Stomach smooth muscle (tissue), 2 donors: ENCODE measurements at regions not wholly inside any gene's neighbourhood (a gene's known extent, or its start where the extent isn't known, plus 50 kb on each side); places are given as distances from the start of the nearest gene placed in this dataset.
"Not testable (repeated sequence)": the region's sequence is repeated elsewhere in the genome, so short reads cannot be mapped to it uniquely, and the experiment has no call there.

ENCODE experiments used
- H3K27ac ChIP-seq: one replicate; pipeline ENCODE4 v1.7.0; 2013; ENCODE audit warnings: mild to moderate bottlenecking, low read length, inconsistent platforms
- H3K27me3 ChIP-seq, 2 donors: one replicate each; pipeline ENCODE4 v1.7.0; 2013; ENCODE audit warnings: low read length in 2 of 2; ENCODE audit not compliant: insufficient read depth in 2 of 2, control insufficient read depth in 1 of 2
- H3K36me3 ChIP-seq, 2 donors: one replicate each; pipeline ENCODE4 v1.7.0; 2013; ENCODE audit warnings: low read length in 2 of 2; ENCODE audit not compliant: control insufficient read depth in 2 of 2, insufficient read depth in 2 of 2
- H3K4me1 ChIP-seq: one replicate; pipeline ENCODE4 v1.7.0; 2013; ENCODE audit warnings: low read length; ENCODE audit not compliant: control insufficient read depth, insufficient read depth
- H3K4me3 ChIP-seq, 2 donors: one replicate each; pipeline ENCODE4 v1.7.0; 2013; ENCODE audit warnings: low read length in 2 of 2
- H3K9ac ChIP-seq, 2 donors: one replicate each; pipeline ENCODE4 v1.7.0; 2013; ENCODE audit warnings: low read length in 2 of 2, mild to moderate bottlenecking in 1 of 2
- H3K9me3 ChIP-seq, 2 donors: one replicate each; pipeline ENCODE4 v1.7.0; 2013; ENCODE audit warnings: low read length in 2 of 2; ENCODE audit not compliant: control insufficient read depth in 2 of 2
- donor health status: healthy.
- donor health status: Pancreatic carcinoma.

- not testable (repeated sequence) for H3K27me3 ChIP-seq, H3K4me3 ChIP-seq, H3K9me3 ChIP-seq, H3K27ac ChIP-seq, H3K4me1 ChIP-seq, H3K9ac ChIP-seq, H3K36me3 ChIP-seq
Observed at GRCh38 chr7:65285241-65285640, 88.4 kb upstream of the ZNF92 start.

GRCh38 chr7:65279795-65280194 is 93.9 kb upstream of the ZNF92 start:
- Histone ChIP-seq H3K27me3 (no peaks in the 10 kb centered on the region), H3K4me3 (no peak overlapping the region), H3K27ac (no peak overlapping the region), H3K4me1 (no peaks in the 10 kb centered on the region), H3K36me3 (no peaks in the 10 kb centered on the region), H3K9me3 (peaks cover 0 to 2% of the 10 kb centered on the region in 2 donors), H3K9ac (no peak overlapping the region)

- Histone ChIP-seq H3K36me3 (no peaks in the 10 kb centered on the region), H3K4me1 (no peaks in the 10 kb centered on the region), H3K9me3 (peaks cover 0 to 3% of the 10 kb centered on the region in 2 donors), H3K9ac (no peak overlapping the region), H3K27me3 (peaks cover 0 to 5% of the 10 kb centered on the region in 2 donors), H3K27ac (no peak overlapping the region), H3K4me3 (no peak overlapping the region)
Observed at GRCh38 chr7:65276822-65277221, 96.8 kb upstream of the ZNF92 start.

- H3K9me3 ChIP-seq, H3K36me3 ChIP-seq, H3K4me3 ChIP-seq, H3K4me1 ChIP-seq, H3K27ac ChIP-seq, H3K9ac ChIP-seq: not testable (repeated sequence)
- peaks cover 9 to 32% of the 10 kb centered on the region in 2 donors for H3K27me3 ChIP-seq
Observed at GRCh38 chr7:65271502-65271901, 102.2 kb upstream of the ZNF92 start.

GRCh38 chr7:65269150-65269856 is 104.4 kb upstream of the ZNF92 start:
- no peak overlapping the region for H3K9ac ChIP-seq
- no peaks in the 10 kb centered on the region for H3K4me1 ChIP-seq
- H3K27ac ChIP-seq = no peak overlapping the region
- H3K4me3 ChIP-seq = peak overlapping the region; percentile 56 to 60
- H3K27me3 ChIP-seq = peaks cover 9 to 32% of the 10 kb centered on the region in 2 donors
- H3K9me3 ChIP-seq = no peaks in the 10 kb centered on the region
- H3K36me3 ChIP-seq = no peaks in the 10 kb centered on the region

GRCh38 chr7:65268782-65269149 is 104.9 kb upstream of the ZNF92 start:
- H3K9me3 ChIP-seq = no peaks in the 10 kb centered on the region
- no peak overlapping the region for H3K9ac ChIP-seq
- H3K36me3 ChIP-seq = no peaks in the 10 kb centered on the region
- peaks cover 9 to 32% of the 10 kb centered on the region in 2 donors for H3K27me3 ChIP-seq
- no peak overlapping the region for H3K27ac ChIP-seq
- peak overlapping the region in 1 of 2 donors; percentile 60 for H3K4me3 ChIP-seq
- no peaks in the 10 kb centered on the region for H3K4me1 ChIP-seq

- H3K9ac ChIP-seq = no peak overlapping the region
Observed at GRCh38 chr7:65265933-65266519, 107.6 kb upstream of the ZNF92 start.

GRCh38 chr7:65264258-65264657 is 109.4 kb upstream of the ZNF92 start:
- Histone ChIP-seq H3K9ac (no peak overlapping the region), H3K27me3 (peaks cover 2 to 5% of the 10 kb centered on the region in 2 donors), H3K9me3 (no peaks in the 10 kb centered on the region), H3K36me3 (no peaks in the 10 kb centered on the region), H3K4me3 (no peak overlapping the region), H3K27ac (no peak overlapping the region), H3K4me1 (no peaks in the 10 kb centered on the region)

More at GRCh38 chr7:65265933-65266519, 107.6 kb upstream of the ZNF92 start:
- H3K27ac ChIP-seq = no peak overlapping the region
- H3K4me3 ChIP-seq = no peak overlapping the region
- H3K36me3 ChIP-seq = no peaks in the 10 kb centered on the region
- H3K27me3 ChIP-seq = peaks cover 9 to 21% of the 10 kb centered on the region in 2 donors
- H3K9me3 ChIP-seq = no peaks in the 10 kb centered on the region
- H3K4me1 ChIP-seq = no peaks in the 10 kb centered on the region

- not testable (repeated sequence) for H3K27me3 ChIP-seq, H3K36me3 ChIP-seq, H3K4me1 ChIP-seq, H3K9me3 ChIP-seq, H3K9ac ChIP-seq, H3K27ac ChIP-seq, H3K4me3 ChIP-seq
Observed at GRCh38 chr7:65260673-65261072, 113.0 kb upstream of the ZNF92 start.

GRCh38 chr7:65259864-65260525 is 113.7 kb upstream of the ZNF92 start:
- not testable (repeated sequence) for H3K27ac ChIP-seq, H3K27me3 ChIP-seq, H3K4me3 ChIP-seq, H3K4me1 ChIP-seq, H3K9ac ChIP-seq, H3K9me3 ChIP-seq, H3K36me3 ChIP-seq

- Histone ChIP-seq H3K4me1 (peaks cover 5% of the 10 kb centered on the region), H3K9ac (no peak overlapping the region), H3K9me3 (no peaks in the 10 kb centered on the region), H3K4me3 (no peak overlapping the region), H3K27ac (no peak overlapping the region), H3K27me3 (no peaks in the 10 kb centered on the region), H3K36me3 (no peaks in the 10 kb centered on the region)
Observed at GRCh38 chr7:65254061-65254460, 119.6 kb upstream of the ZNF92 start.
